ENCODE measurements at regions not wholly inside any gene's neighbourhood (a gene's known extent, or its start where the extent isn't known, plus 50 kb on each side); places are given as distances from the start of the nearest gene placed in this dataset.

- TF ChIP-seq CTCF (IDR thresholded peaks at IDR 0.05): no peak
- TF ChIP-seq POLR2AphosphoS5 (IDR thresholded peaks at IDR 0.05; ENCODE audit: low read depth, low read length): no peak
Observed at GRCh38 chr13:73370066-73370465, 311.3 kb downstream of the KLF5 start.
